HEK293T (cell line): ENCODE measurements at regions not wholly inside any gene's neighbourhood (a gene's known extent, or its start where the extent isn't known, plus 50 kb on each side); places are given as distances from the start of the nearest gene placed in this dataset.

Experiments
- CTCF ChIA-PET: fragments of 350-600 bp; formaldehyde crosslinking; extraction: SDS; loops from one replicate; lab custom pipeline; 2021; ENCODE audit warnings: antibody characterized with exemption, inconsistent platforms; lab: Yijun Ruan, JAX
- POLR2A ChIA-PET: fragments of 350-600 bp; formaldehyde crosslinking; extraction: SDS; loops from one replicate; lab custom pipeline; 2020; ENCODE audit warnings: antibody characterized with exemption, inconsistent platforms; lab: Yijun Ruan, JAX
- DNase-seq: peaks from one replicate; pipeline ENCODE4 v3.0.0; 2012; ENCODE audit warnings: mixed read lengths; ENCODE audit errors: extremely low spot score
- ARNT ChIP-seq: fragments of 450-650 bp; IDR thresholded peaks from 2 replicates; pipeline ENCODE4 v1.6.1; 2017; ENCODE audit warnings: mild to moderate bottlenecking
- BHLHE40 ChIP-seq: fragments of 450-650 bp; IDR thresholded peaks from 2 replicates; pipeline ENCODE4 v1.6.1; 2016; ENCODE audit warnings: mild to moderate bottlenecking, moderate library complexity, borderline replicate concordance
- CTBP1 ChIP-seq: fragments of 450-650 bp; IDR thresholded peaks from 2 replicates; pipeline ENCODE4 v1.6.1; 2016; ENCODE audit warnings: borderline replicate concordance
- ELF4 ChIP-seq: fragments of 450-650 bp; IDR thresholded peaks from 2 replicates; pipeline ENCODE4 v1.6.1; 2017; ENCODE audit warnings: antibody characterized with exemption
- FOXA1 ChIP-seq: fragments of 450-650 bp; IDR thresholded peaks from 2 replicates; pipeline ENCODE4 v1.6.1; 2016; ENCODE audit warnings: mild to moderate bottlenecking
- FOXK2 ChIP-seq: fragments of 450-650 bp; IDR thresholded peaks from 2 replicates; pipeline ENCODE4 v1.6.1; 2016; ENCODE audit warnings: mild to moderate bottlenecking
- FOXM1 ChIP-seq: fragments of 450-650 bp; IDR thresholded peaks from 2 replicates; pipeline ENCODE4 v1.6.1; 2017; ENCODE audit warnings: mild to moderate bottlenecking, borderline replicate concordance
- HDGF ChIP-seq: fragments of 450-650 bp; IDR thresholded peaks from 2 replicates; pipeline ENCODE4 v1.6.1; 2017; ENCODE audit warnings: antibody characterized with exemption, borderline replicate concordance
- L3MBTL2 ChIP-seq: fragments of 450-650 bp; conservative IDR thresholded peaks from 2 replicates; pipeline ENCODE4 v1.6.1; 2016; ENCODE audit warnings: mild to moderate bottlenecking
- LEF1 ChIP-seq: fragments of 450-650 bp; IDR thresholded peaks from 2 replicates; pipeline ENCODE4 v1.6.1; 2017; ENCODE audit warnings: mild to moderate bottlenecking, borderline replicate concordance
- NFRKB ChIP-seq: fragments of 450-650 bp; IDR thresholded peaks from 2 replicates; pipeline ENCODE4 v1.6.1; 2016; ENCODE audit warnings: mild to moderate bottlenecking, moderate library complexity
- SP1 ChIP-seq: fragments of 450-650 bp; IDR thresholded peaks from 2 replicates; pipeline ENCODE4 v1.6.1; 2017
- SUZ12 ChIP-seq: fragments of 450-650 bp; IDR thresholded peaks from 2 replicates; pipeline ENCODE4 v1.6.1; 2016; ENCODE audit warnings: mild to moderate bottlenecking
- TARDBP ChIP-seq: fragments of 450-650 bp; IDR thresholded peaks from 2 replicates; pipeline ENCODE4 v1.6.1; 2016
- ZNF384 ChIP-seq: fragments of 450-650 bp; IDR thresholded peaks from 2 replicates; pipeline ENCODE4 v1.6.1; 2016
- TF ChIP-seq, protein P1 (sequence below): fragments of 450-650 bp; IDR thresholded peaks from 2 replicates; pipeline ENCODE4 v1.6.1; 2016

DNA sequence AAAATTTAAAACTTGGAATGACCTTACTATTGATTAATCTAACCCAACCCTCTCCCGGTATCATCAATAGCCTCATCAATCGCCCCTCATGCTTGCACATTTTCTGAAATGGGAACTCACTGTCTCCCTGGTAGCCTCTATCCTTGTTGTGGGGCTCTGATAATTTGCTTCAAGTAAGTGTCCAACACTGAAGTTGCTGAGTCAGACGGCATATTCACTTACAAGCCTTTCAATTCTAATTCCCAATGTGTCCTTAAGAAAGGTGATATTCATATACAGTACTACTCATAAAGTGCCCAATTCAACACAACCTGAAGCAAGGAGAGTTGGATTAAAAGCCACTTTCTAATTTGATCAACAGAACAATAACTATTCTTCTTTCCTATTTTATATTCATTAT is 1146.1 kb upstream of the TMEM132C start:
- no peak for TF ChIP-seq ZNF384
- TF ChIP-seq, protein P1, sequence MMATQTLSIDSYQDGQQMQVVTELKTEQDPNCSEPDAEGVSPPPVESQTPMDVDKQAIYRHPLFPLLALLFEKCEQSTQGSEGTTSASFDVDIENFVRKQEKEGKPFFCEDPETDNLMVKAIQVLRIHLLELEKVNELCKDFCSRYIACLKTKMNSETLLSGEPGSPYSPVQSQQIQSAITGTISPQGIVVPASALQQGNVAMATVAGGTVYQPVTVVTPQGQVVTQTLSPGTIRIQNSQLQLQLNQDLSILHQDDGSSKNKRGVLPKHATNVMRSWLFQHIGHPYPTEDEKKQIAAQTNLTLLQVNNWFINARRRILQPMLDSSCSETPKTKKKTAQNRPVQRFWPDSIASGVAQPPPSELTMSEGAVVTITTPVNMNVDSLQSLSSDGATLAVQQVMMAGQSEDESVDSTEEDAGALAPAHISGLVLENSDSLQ, result no peak
- TF ChIP-seq HDGF, result no peak
- TF ChIP-seq LEF1, result no peak
- TF ChIP-seq ELF4, result no peak
- no peak for TF ChIP-seq BHLHE40
- TF ChIP-seq L3MBTL2, result no peak
- no peak for TF ChIP-seq FOXA1
- ChIA-PET POLR2A (no interaction called here), CTCF (no interaction called here)
- no peak for DNase-seq

DNA sequence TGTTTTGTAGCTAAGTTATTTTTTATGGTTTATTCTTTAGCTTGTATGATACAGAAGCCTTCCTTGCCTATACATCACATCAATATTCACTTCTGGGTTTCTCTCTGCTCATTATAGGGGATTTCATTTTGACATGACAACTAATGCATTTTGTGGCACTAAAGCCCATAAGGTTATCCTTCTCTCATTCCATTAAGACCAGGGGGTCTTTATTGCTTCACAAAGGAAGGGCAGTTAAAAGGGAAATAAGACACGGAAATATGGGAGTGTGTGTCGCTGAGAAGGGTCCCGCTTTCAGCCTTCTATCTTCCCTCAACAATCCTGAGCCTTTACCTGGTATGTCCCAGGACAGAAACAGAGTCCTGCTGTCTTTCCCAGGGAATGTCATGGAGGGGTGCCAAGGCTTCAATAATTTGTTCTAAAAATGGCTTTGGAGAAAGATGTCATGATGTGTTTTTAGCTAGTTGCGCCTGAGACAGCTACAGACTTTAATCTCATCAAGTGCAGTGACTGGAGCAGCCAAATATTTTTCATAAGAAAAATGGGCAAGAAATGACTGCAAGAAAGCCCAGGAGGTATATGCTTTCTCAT is 1145.4 kb upstream of the TMEM132C start:
- no peak for DNase-seq
- TF ChIP-seq ARNT, result no peak
- TF ChIP-seq SP1, result no peak
- TF ChIP-seq BHLHE40, result no peak
- TF ChIP-seq FOXM1, result no peak
- TF ChIP-seq, protein P1, result no peak
- TF ChIP-seq ELF4, result no peak
- TF ChIP-seq FOXA1, result no peak
- ChIA-PET POLR2A (no interaction called here), CTCF (no interaction called here)

DNA sequence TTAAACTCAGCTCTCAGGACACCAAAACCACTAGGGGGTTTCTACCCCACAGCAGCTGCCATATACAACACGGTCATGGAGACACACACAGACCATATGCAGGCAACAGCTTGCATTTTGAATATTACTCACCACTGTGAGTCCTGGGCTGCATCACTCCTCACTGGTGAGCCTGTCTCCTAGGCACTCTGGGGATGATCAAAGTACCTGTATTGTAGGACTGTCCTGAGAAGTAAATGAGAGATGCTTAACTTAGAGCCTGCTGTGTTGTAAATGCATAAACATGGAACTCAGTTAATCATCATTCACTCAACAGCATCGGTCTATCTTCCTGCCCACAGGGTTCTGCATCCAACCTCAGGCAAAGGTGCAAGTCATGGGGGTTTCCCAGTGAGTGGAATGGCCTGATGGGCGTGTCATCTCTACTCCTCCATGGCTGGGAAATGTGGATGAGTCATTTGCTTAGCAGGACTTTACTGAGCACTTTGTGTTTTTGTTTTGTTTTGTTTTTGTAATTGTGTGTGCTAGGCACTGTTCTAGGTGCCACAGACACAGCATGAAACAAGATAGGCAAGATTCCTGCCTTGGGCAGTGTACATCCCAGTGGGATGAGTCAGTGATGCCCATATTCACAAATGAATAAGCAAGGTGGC is 1141.2 kb upstream of the TMEM132C start:
- no peak for TF ChIP-seq L3MBTL2
- no peak for TF ChIP-seq BHLHE40
- TF ChIP-seq, protein P1, result no peak
- no peak for TF ChIP-seq LEF1
- no peak for TF ChIP-seq ELF4
- no peak for TF ChIP-seq ARNT
- no peak for TF ChIP-seq FOXM1
- TF ChIP-seq CTBP1, result no peak
- no peak for TF ChIP-seq TARDBP
- TF ChIP-seq FOXA1, result no peak
- TF ChIP-seq SUZ12, result no peak
- TF ChIP-seq SP1, result no peak
- TF ChIP-seq ZNF384, result no peak
- no peak for TF ChIP-seq HDGF
- no peak for TF ChIP-seq NFRKB
- no peak for TF ChIP-seq FOXK2
- DNase-seq, result no peak
- POLR2A ChIA-PET, result no interaction called here
- CTCF ChIA-PET, result no interaction called here

DNA sequence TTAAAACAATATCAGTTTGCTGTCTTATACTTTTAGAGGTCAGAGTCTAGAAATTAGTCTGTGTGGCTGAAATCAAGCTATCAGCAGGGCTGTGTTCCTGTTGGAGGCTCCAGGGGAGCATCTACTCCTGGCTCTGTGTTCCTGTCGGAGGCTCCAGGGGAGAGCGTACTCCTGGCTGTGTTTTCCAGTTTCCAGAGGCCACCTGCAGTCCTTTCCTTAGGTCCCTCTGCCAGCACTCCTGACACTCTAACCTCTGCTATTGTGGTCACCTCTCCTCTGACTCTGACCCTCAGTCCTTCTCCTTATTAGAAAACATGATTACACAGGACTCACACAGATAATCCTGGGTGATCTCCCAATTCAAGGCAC is 1140.7 kb upstream of the TMEM132C start:
- no peak for TF ChIP-seq FOXM1
- TF ChIP-seq TARDBP, result no peak
- TF ChIP-seq ELF4, result no peak
- no peak for TF ChIP-seq SP1
- TF ChIP-seq FOXA1, result no peak
- no peak for TF ChIP-seq HDGF
- no peak for TF ChIP-seq ARNT
- TF ChIP-seq NFRKB, result no peak
- no peak for TF ChIP-seq BHLHE40
- TF ChIP-seq CTBP1, result no peak
- no peak for TF ChIP-seq LEF1
- TF ChIP-seq L3MBTL2, result no peak
- TF ChIP-seq SUZ12, result no peak
- TF ChIP-seq ZNF384, result no peak
- no peak for TF ChIP-seq FOXK2
- TF ChIP-seq, protein P1, result no peak
- DNase-seq, result no peak
- POLR2A ChIA-PET, result no interaction called here
- CTCF ChIA-PET, result no interaction called here

DNA sequence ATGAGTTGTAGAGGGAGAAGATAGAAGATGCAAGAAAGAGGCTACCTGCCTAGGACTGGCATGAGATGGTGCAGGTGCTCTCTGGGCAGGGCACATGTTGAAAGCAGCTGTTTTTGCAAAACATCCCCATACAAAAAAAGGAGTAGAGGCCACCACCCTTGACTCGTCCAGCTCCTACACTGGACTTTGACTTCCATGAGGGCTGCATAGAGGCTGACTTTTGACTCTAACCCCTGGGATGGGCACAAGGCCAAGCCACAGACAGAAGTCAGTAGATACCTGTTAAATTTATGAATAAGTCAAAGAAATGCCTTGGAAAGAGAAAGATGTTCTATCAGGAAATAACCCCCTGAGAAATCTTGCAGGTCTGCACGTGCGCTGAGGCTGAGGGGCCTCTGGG is 1139.1 kb upstream of the TMEM132C start:
- ChIA-PET POLR2A (no interaction called here), CTCF (no interaction called here)
- DNase-seq, result no peak
- TF ChIP-seq TARDBP (no peak), SUZ12 (no peak), FOXM1 (no peak), FOXK2 (no peak), ELF4 (no peak), HDGF (no peak), ARNT (no peak), SP1 (no peak), LEF1 (no peak), BHLHE40 (no peak)

DNA sequence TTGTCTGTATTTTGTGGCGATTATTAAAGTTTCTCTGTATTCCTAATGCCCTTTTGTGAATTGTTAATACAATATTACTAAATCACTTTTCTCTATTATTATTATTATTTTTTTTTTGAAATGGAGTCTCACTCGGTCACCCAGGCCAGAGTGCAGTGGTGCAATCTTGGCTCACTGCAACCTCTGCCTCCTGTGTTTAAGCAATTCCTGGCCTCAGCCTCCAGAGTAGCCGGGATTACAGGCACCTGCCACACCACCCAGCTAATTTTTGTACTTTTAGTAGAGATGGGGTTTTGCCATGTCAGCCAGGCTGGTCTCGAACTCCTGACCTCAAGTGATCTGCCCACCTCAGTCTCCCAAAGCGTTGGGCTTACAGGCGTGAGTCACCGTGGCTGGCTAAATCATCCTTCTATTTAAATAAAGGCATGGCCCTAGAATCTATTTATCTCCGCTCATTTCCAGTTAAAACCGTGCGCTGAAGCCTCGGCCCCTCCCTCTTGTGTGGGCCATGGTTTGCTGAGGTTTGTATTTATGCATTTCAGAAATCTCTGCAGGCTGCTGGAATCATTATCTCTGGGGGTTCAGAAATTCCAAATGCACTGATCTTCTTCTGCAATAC is 1136.4 kb upstream of the TMEM132C start:
- CTCF ChIA-PET, result no interaction called here
- DNase-seq, result no peak
- no peak for TF ChIP-seq LEF1
- no peak for TF ChIP-seq FOXA1
- TF ChIP-seq, protein P1, result no peak
- no peak for TF ChIP-seq ELF4
- no peak for TF ChIP-seq SP1
- no peak for TF ChIP-seq FOXK2
- TF ChIP-seq CTBP1, result no peak
- TF ChIP-seq ARNT, result no peak
- TF ChIP-seq ZNF384, result no peak
- no peak for TF ChIP-seq L3MBTL2
- no peak for TF ChIP-seq HDGF
- no peak for TF ChIP-seq NFRKB
- no peak for TF ChIP-seq TARDBP
- POLR2A ChIA-PET, result no interaction called here
